Liver (tissue), 8 donors: ENCODE measurements at regions not wholly inside any gene's neighbourhood (a gene's known extent, or its start where the extent isn't known, plus 50 kb on each side); places are given as distances from the start of the nearest gene placed in this dataset.

Experiments
- DNase-seq: peaks from one replicate; pipeline ENCODE4 v3.0.0-alpha.2; 2017; ENCODE audit warnings: low spot score
- H3K27ac ChIP-seq, 2 donors: one replicate each; pipeline ENCODE4 v1.7.0; 2013; ENCODE audit warnings: inconsistent platforms in 2 of 2, low read length in 2 of 2, control low read depth in 1 of 2, low read depth in 1 of 2, mild to moderate bottlenecking in 1 of 2
- H3K27me3 ChIP-seq, 4 donors: one replicate each; pipeline versions ENCODE4 v1.6.1 to v1.7.0; 2013; ENCODE audit warnings: low read length in 3 of 4, inconsistent platforms in 1 of 4, mild to moderate bottlenecking in 1 of 4, moderate library complexity in 1 of 4; ENCODE audit not compliant: control insufficient read depth in 4 of 4, insufficient read depth in 4 of 4
- H3K36me3 ChIP-seq, 4 donors: one replicate each; pipeline versions ENCODE4 v1.6.1 to v1.7.0; 2013; ENCODE audit warnings: low read length in 3 of 4, mild to moderate bottlenecking in 3 of 4, low read depth in 1 of 4, moderate library complexity in 1 of 4; ENCODE audit not compliant: control insufficient read depth in 4 of 4, insufficient read depth in 3 of 4
- H3K4me1 ChIP-seq, 4 donors: one replicate each; pipeline versions ENCODE4 v1.6.1 to v1.7.0; 2013; ENCODE audit warnings: low read length in 3 of 4, mild to moderate bottlenecking in 3 of 4, moderate library complexity in 1 of 4; ENCODE audit not compliant: control insufficient read depth in 4 of 4, insufficient read depth in 4 of 4
- H3K4me3 ChIP-seq, 3 donors: one replicate each; pipeline versions ENCODE4 v1.6.1 to v1.7.0; 2013; ENCODE audit warnings: low read length in 3 of 3, control low read depth in 1 of 3, low read depth in 1 of 3, mild to moderate bottlenecking in 1 of 3
- H3K9ac ChIP-seq, 2 donors: one replicate each; pipeline ENCODE4 v1.7.0; 2013; ENCODE audit warnings: low read length in 2 of 2, mild to moderate bottlenecking in 2 of 2, moderate library complexity in 2 of 2, control low read depth in 1 of 2, low read depth in 1 of 2
- H3K9me3 ChIP-seq, 4 donors: one replicate each; pipeline versions ENCODE4 v1.6.1 to v1.7.0; 2013; ENCODE audit warnings: low read length in 3 of 4; ENCODE audit not compliant: control insufficient read depth in 4 of 4
- EGR1 ChIP-seq, 2 donors: IDR thresholded peaks; 2 replicates each; pipeline ENCODE4 v1.6.1; 2016 to 2018; ENCODE audit warnings: antibody characterized with exemption in 2 of 2, low read depth in 2 of 2
- FOXA1 ChIP-seq: IDR thresholded peaks from 2 replicates; pipeline ENCODE4 v1.6.1; 2016; ENCODE audit warnings: antibody characterized with exemption
- FOXA2 ChIP-seq: IDR thresholded peaks from 2 replicates; pipeline ENCODE4 v1.6.1; 2016; ENCODE audit warnings: antibody characterized with exemption
- HNF4A ChIP-seq, 2 donors: conservative IDR thresholded peaks; 2 replicates each; pipeline ENCODE4 v1.6.1; 2016; ENCODE audit warnings: antibody characterized with exemption in 2 of 2, mild to moderate bottlenecking in 2 of 2
- HNF4G ChIP-seq: IDR thresholded peaks from 2 replicates; pipeline ENCODE4 v1.6.1; 2016; ENCODE audit warnings: antibody characterized with exemption
- JUND ChIP-seq, 2 donors: IDR thresholded peaks; 2 replicates each; pipeline ENCODE4 v1.6.1; 2016; ENCODE audit warnings: antibody characterized with exemption in 2 of 2
- NR2F2 ChIP-seq: IDR thresholded peaks from 2 replicates; pipeline ENCODE4 v1.6.1; 2016; ENCODE audit warnings: antibody characterized with exemption
- RAD21 ChIP-seq, 2 donors: IDR thresholded peaks; 2 replicates each; pipeline ENCODE4 v1.6.1; 2016; ENCODE audit warnings: antibody characterized with exemption in 2 of 2, mild to moderate bottlenecking in 2 of 2
- RXRA ChIP-seq, 2 donors: IDR thresholded peaks; 2 replicates each; pipeline ENCODE4 v1.6.1; 2017 to 2018; ENCODE audit warnings: antibody characterized with exemption in 2 of 2, mild to moderate bottlenecking in 1 of 2
- SP1 ChIP-seq: IDR thresholded peaks from 2 replicates; pipeline ENCODE4 v1.6.1; 2018; ENCODE audit warnings: antibody characterized with exemption, mild to moderate bottlenecking
- TAF1 ChIP-seq: conservative IDR thresholded peaks from 2 replicates; pipeline ENCODE4 v1.6.1; 2016; ENCODE audit warnings: antibody characterized with exemption, mild to moderate bottlenecking
- YY1 ChIP-seq: IDR thresholded peaks from 2 replicates; pipeline ENCODE4 v1.6.1; 2016; ENCODE audit warnings: antibody characterized with exemption, mild to moderate bottlenecking
- WGBS: extraction: QIAGEN DNeasy Blood & Tissue Kit; methylation state at CpG from one replicate; pipeline ENCODE4 v1.1.7; 2013; 5-methylcytosine and 5-hydroxymethylcytosine counted together
- TF ChIP-seq, protein P1 (sequence below): IDR thresholded peaks from 2 replicates; pipeline ENCODE4 v1.6.1; 2016; ENCODE audit warnings: antibody characterized with exemption, mild to moderate bottlenecking
- TF ChIP-seq, protein P2 (sequence below): IDR thresholded peaks from 2 replicates; pipeline ENCODE4 v1.6.1; 2016; ENCODE audit warnings: antibody characterized with exemption
- TF ChIP-seq, protein P3 (sequence below): fragments of 150-350 bp; IDR thresholded peaks from 2 replicates; pipeline ENCODE4 v1.5.1; 2017; ENCODE audit warnings: improper control_type of control experiment, low read depth, low read length; ENCODE audit not compliant: missing input control
- TF ChIP-seq, protein P4 (sequence below): IDR thresholded peaks from 2 replicates; pipeline ENCODE4 v1.6.1; 2016; ENCODE audit warnings: antibody characterized with exemption
- donor health status: healthy.
- donor health status: healthy.
- donor health status: healthy.
- donor health status: healthy.
- donor health status: healthy.

DNA sequence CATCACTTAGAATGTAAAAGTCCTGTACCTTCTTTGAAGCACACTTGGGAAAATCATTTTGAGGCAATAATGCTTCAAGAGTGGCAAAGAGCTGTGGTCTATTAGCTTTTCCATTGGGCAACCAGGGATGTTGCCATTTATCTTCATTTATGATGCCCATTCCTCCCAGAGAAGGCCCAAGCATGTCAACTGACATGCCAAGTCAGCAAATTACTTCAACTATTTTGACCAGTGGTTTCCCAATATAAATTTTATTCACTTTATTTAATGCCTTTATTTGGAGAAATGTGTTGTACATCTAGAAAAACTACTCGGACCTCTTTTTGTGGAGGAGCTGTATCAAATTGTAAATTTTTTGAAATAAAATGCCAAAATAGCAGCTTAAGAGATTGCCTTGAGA is 164.1 kb upstream of the PCSK2 start:
- no peaks in the 10 kb centered on the region for H3K36me3 ChIP-seq
- no peaks in the 10 kb centered on the region for H3K4me1 ChIP-seq
- H3K9ac ChIP-seq, result no peak overlapping the region
- no peak overlapping the region for H3K4me3 ChIP-seq
- H3K27ac ChIP-seq, result no peak overlapping the region
- 51% methylated on average over 1 of the region's 1 CpG for WGBS
- DNase-seq, result no peak
- TF ChIP-seq NR2F2 (no peak), FOXA1 (no peak), JUND (IDR thresholded peaks at IDR 0.05) (no peak), TAF1 (no peak), YY1 (no peak), FOXA2 (no peak), HNF4A (conservative IDR thresholded peaks at IDR 0.05) (no peak), RAD21 (IDR thresholded peaks at IDR 0.05) (no peak)
- TF ChIP-seq, protein P1, sequence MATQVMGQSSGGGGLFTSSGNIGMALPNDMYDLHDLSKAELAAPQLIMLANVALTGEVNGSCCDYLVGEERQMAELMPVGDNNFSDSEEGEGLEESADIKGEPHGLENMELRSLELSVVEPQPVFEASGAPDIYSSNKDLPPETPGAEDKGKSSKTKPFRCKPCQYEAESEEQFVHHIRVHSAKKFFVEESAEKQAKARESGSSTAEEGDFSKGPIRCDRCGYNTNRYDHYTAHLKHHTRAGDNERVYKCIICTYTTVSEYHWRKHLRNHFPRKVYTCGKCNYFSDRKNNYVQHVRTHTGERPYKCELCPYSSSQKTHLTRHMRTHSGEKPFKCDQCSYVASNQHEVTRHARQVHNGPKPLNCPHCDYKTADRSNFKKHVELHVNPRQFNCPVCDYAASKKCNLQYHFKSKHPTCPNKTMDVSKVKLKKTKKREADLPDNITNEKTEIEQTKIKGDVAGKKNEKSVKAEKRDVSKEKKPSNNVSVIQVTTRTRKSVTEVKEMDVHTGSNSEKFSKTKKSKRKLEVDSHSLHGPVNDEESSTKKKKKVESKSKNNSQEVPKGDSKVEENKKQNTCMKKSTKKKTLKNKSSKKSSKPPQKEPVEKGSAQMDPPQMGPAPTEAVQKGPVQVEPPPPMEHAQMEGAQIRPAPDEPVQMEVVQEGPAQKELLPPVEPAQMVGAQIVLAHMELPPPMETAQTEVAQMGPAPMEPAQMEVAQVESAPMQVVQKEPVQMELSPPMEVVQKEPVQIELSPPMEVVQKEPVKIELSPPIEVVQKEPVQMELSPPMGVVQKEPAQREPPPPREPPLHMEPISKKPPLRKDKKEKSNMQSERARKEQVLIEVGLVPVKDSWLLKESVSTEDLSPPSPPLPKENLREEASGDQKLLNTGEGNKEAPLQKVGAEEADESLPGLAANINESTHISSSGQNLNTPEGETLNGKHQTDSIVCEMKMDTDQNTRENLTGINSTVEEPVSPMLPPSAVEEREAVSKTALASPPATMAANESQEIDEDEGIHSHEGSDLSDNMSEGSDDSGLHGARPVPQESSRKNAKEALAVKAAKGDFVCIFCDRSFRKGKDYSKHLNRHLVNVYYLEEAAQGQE, result no peak
- TF ChIP-seq, protein P2, sequence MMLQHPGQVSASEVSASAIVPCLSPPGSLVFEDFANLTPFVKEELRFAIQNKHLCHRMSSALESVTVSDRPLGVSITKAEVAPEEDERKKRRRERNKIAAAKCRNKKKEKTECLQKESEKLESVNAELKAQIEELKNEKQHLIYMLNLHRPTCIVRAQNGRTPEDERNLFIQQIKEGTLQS, result no peak
- TF ChIP-seq, protein P3, sequence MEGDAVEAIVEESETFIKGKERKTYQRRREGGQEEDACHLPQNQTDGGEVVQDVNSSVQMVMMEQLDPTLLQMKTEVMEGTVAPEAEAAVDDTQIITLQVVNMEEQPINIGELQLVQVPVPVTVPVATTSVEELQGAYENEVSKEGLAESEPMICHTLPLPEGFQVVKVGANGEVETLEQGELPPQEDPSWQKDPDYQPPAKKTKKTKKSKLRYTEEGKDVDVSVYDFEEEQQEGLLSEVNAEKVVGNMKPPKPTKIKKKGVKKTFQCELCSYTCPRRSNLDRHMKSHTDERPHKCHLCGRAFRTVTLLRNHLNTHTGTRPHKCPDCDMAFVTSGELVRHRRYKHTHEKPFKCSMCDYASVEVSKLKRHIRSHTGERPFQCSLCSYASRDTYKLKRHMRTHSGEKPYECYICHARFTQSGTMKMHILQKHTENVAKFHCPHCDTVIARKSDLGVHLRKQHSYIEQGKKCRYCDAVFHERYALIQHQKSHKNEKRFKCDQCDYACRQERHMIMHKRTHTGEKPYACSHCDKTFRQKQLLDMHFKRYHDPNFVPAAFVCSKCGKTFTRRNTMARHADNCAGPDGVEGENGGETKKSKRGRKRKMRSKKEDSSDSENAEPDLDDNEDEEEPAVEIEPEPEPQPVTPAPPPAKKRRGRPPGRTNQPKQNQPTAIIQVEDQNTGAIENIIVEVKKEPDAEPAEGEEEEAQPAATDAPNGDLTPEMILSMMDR, result no peak
- peaks cover 0 to 4% (median 3%) of the 10 kb centered on the region in 4 donors for H3K9me3 ChIP-seq
- H3K27me3 ChIP-seq, result peaks cover 0 to 2% (median 0%) of the 10 kb centered on the region in 4 donors

DNA sequence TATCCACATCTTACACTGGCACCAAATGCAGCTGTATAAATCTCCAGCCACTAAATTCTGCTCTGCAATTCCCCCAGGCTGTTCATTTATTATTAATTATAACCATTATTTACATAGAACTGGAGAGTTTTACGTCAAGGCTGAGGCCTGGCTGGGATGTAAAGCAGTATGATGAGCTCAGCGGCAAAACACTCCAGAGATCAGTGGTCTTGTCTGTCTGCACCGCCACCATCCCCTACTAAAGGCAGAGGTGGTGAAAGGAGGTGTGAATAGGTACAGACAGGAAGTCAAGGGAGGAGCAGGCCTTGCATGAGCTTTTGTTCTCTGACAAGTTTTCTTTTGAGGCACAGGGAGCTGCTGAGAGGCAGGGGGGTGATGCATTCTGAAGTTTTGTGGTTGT is 159.9 kb upstream of the PCSK2 start:
- DNase-seq, result no peak
- TF ChIP-seq JUND (IDR thresholded peaks at IDR 0.05) (no peak), NR2F2 (no peak), EGR1 (IDR thresholded peaks at IDR 0.05; ENCODE audit: low read depth in 2 of 2) (no peak), YY1 (no peak), SP1 (no peak), RXRA (IDR thresholded peaks at IDR 0.05) (no peak), HNF4G (no peak), FOXA1 (no peak)
- TF ChIP-seq, protein P4, sequence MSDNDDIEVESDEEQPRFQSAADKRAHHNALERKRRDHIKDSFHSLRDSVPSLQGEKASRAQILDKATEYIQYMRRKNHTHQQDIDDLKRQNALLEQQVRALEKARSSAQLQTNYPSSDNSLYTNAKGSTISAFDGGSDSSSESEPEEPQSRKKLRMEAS, result no peak
- TF ChIP-seq, protein P2, result no peak
- TF ChIP-seq, protein P3, result no peak
- TF ChIP-seq, protein P1, result no peak
- peaks cover 0 to 2% (median under 1%) of the 10 kb centered on the region in 4 donors for H3K27me3 ChIP-seq
- H3K9ac ChIP-seq, result no peak overlapping the region
- H3K27ac ChIP-seq, result no peak overlapping the region
- WGBS, result 56% methylated on average over 3 of the region's 3 CpGs
- no peaks in the 10 kb centered on the region for H3K9me3 ChIP-seq
- no peaks in the 10 kb centered on the region for H3K4me1 ChIP-seq
- H3K4me3 ChIP-seq, result no peak overlapping the region
- H3K36me3 ChIP-seq, result no peaks in the 10 kb centered on the region
